ENCODE measurements at regions not wholly inside any gene's neighbourhood (a gene's known extent, or its start where the extent isn't known, plus 50 kb on each side); places are given as distances from the start of the nearest gene placed in this dataset.
A peak's percentile ranks its signal among the peaks of the same experiment; 100 is the strongest.

GRCh38 chr16:9238346-9238745 is 146.9 kb downstream of the HAPSTR1 start:
- H3K4me3 ChIP-seq (ENCODE audit: low read depth, low read length): no peak overlapping the region
- no peak for DNase-seq (ENCODE audit: low read depth)
- no peak for TF ChIP-seq CTCF (conservative IDR thresholded peaks at IDR 0.05; ENCODE audit: low read depth, low read length)

- no peak for TF ChIP-seq CTCF (conservative IDR thresholded peaks at IDR 0.05; ENCODE audit: low read depth, low read length)
- no peak for DNase-seq (ENCODE audit: low read depth)
- H3K4me3 ChIP-seq (ENCODE audit: low read depth, low read length): no peak overlapping the region
These were observed 149.7 kb downstream of the HAPSTR1 start for GRCh38 chr16:9241177-9241576.

GRCh38 chr16:9248162-9248561 is 156.7 kb downstream of the HAPSTR1 start:
- H3K4me3 ChIP-seq (ENCODE audit: low read depth, low read length): no peak overlapping the region
- no peak for TF ChIP-seq CTCF (conservative IDR thresholded peaks at IDR 0.05; ENCODE audit: low read depth, low read length)
- no peak for DNase-seq (ENCODE audit: low read depth)

- no peak overlapping the region for H3K4me3 ChIP-seq (ENCODE audit: low read depth, low read length)
- DNase-seq (ENCODE audit: low read depth): no peak
- TF ChIP-seq CTCF (conservative IDR thresholded peaks at IDR 0.05; ENCODE audit: low read depth, low read length): no peak
These were observed 158.1 kb downstream of the HAPSTR1 start for GRCh38 chr16:9249534-9249933.

- no peak overlapping the region for H3K4me3 ChIP-seq (ENCODE audit: low read depth, low read length)
- no peak for TF ChIP-seq CTCF (conservative IDR thresholded peaks at IDR 0.05; ENCODE audit: low read depth, low read length)
- no peak for DNase-seq (ENCODE audit: low read depth)
These were observed 159.6 kb downstream of the HAPSTR1 start for GRCh38 chr16:9251026-9251425.

GRCh38 chr16:9254863-9255262 is 163.4 kb downstream of the HAPSTR1 start:
- no peak for DNase-seq (ENCODE audit: low read depth)
- TF ChIP-seq CTCF (conservative IDR thresholded peaks at IDR 0.05; ENCODE audit: low read depth, low read length): no peak
- H3K4me3 ChIP-seq (ENCODE audit: low read depth, low read length): no peak overlapping the region

- peak; percentile 1 for DNase-seq (ENCODE audit: low read depth)
- peak; percentile 14 for TF ChIP-seq CTCF (conservative IDR thresholded peaks at IDR 0.05; ENCODE audit: low read depth, low read length)
- H3K4me3 ChIP-seq (ENCODE audit: low read depth, low read length): no peak overlapping the region
These were observed 164.8 kb downstream of the HAPSTR1 start for GRCh38 chr16:9256196-9256595.

Data from choroid plexus epithelial cell (primary cell).